ENCODE measurements at regions not wholly inside any gene's neighbourhood (a gene's known extent, or its start where the extent isn't known, plus 50 kb on each side); places are given as distances from the start of the nearest gene placed in this dataset.

GRCh38 chr2:76556018-76556417, 845.3 kb upstream of the GCFC2 start:
- TF ChIP-seq CTCF (IDR thresholded peaks at IDR 0.05) (no peak), POLR2A (IDR thresholded peaks at IDR 0.05) (no peak)
- WGBS, 2 donors: 45 to 51% methylated on average over 2 of the region's 2 CpGs
- H3K4me3 ChIP-seq (ENCODE audit: low read depth, poor library complexity, severe bottlenecking): no peak overlapping the region
- intact Hi-C loops (cut with DNase I; ENCODE audit: low total_unique reads): no loop called here
- DNase-seq (ENCODE audit: low spot score in 2 of 2): no peak

- H3K4me3 ChIP-seq (ENCODE audit: low read depth, poor library complexity, severe bottlenecking): no peak overlapping the region
- 31 to 41% methylated on average over 1 of the region's 1 CpG for WGBS, 2 donors
- intact Hi-C loops (cut with DNase I; ENCODE audit: low total_unique reads): no loop called here
- no peak for TF ChIP-seq CTCF (IDR thresholded peaks at IDR 0.05)
- no peak for DNase-seq (ENCODE audit: low spot score in 2 of 2)
Observed at GRCh38 chr2:76546207-76546606, 835.5 kb upstream of the GCFC2 start.

GRCh38 chr2:76544901-76545300, 834.2 kb upstream of the GCFC2 start:
- intact Hi-C loops (cut with DNase I; ENCODE audit: low total_unique reads): no loop called here
- no peak for DNase-seq (ENCODE audit: low spot score in 2 of 2)
- no peak for TF ChIP-seq POLR2A (IDR thresholded peaks at IDR 0.05)
- 36 to 49% methylated on average over 3 of the region's 3 CpGs for WGBS, 2 donors
- H3K4me3 ChIP-seq (ENCODE audit: low read depth, poor library complexity, severe bottlenecking): no peak overlapping the region

- no peak overlapping the region for H3K4me3 ChIP-seq (ENCODE audit: low read depth, poor library complexity, severe bottlenecking)
- DNase-seq (ENCODE audit: low spot score in 2 of 2): no peak
- intact Hi-C loops (cut with DNase I; ENCODE audit: low total_unique reads): no loop called here
- TF ChIP-seq CTCF (IDR thresholded peaks at IDR 0.05) (no peak), POLR2A (IDR thresholded peaks at IDR 0.05) (no peak)
- 47 to 52% methylated on average over 3 of the region's 3 CpGs for WGBS, 2 donors
Observed at GRCh38 chr2:76517574-76517909, 806.8 kb upstream of the GCFC2 start.

GRCh38 chr2:76516861-76517573, 806.3 kb upstream of the GCFC2 start:
- TF ChIP-seq CTCF (IDR thresholded peaks at IDR 0.05) (no peak), POLR2A (IDR thresholded peaks at IDR 0.05) (no peak)
- 96 to 100% methylated on average over 1 of the region's 1 CpG for WGBS, 2 donors
- intact Hi-C loops (cut with DNase I; ENCODE audit: low total_unique reads): no loop called here
- no peak overlapping the region for H3K4me3 ChIP-seq (ENCODE audit: low read depth, poor library complexity, severe bottlenecking)
- DNase-seq (ENCODE audit: low spot score in 2 of 2): no peak

GRCh38 chr2:76512201-76512820, 801.6 kb upstream of the GCFC2 start:
- intact Hi-C loops (cut with DNase I; ENCODE audit: low total_unique reads): no loop called here
- DNase-seq (ENCODE audit: low spot score in 2 of 2): no peak
- no peak overlapping the region for H3K4me3 ChIP-seq (ENCODE audit: low read depth, poor library complexity, severe bottlenecking)
- 64 to 69% methylated on average over 4 of the region's 4 CpGs for WGBS, 2 donors
- TF ChIP-seq POLR2A (IDR thresholded peaks at IDR 0.05) (no peak), CTCF (IDR thresholded peaks at IDR 0.05) (no peak)
